Heart right ventricle (tissue), 16 donors: ENCODE measurements at regions not wholly inside any gene's neighbourhood (a gene's known extent, or its start where the extent isn't known, plus 50 kb on each side); places are given as distances from the start of the nearest gene placed in this dataset.

Experiments used
- ATAC-seq, 8 donors: fragments of 200-7000 bp; cut with Tn5 transposase; one replicate each; pipeline ENCODE4 v1.9.1; 2020; ENCODE audit warnings: mild to moderate bottlenecking in 8 of 8, moderate library complexity in 8 of 8, moderate number of reproducible peaks in 1 of 8
- DNase-seq, 2 donors: peaks; one replicate each; pipeline ENCODE4 v3.0.0-alpha.2; 2020
- H3K27ac ChIP-seq, 10 donors: fragments of 200-600 bp; sonication (generic) in 2 of 10; one replicate each; pipeline versions ENCODE4 v1.5.0 to v1.8.0; 2020 to 2022; ENCODE audit warnings: mild to moderate bottlenecking in 3 of 10
- H3K27me3 ChIP-seq, 7 donors: fragments of 200-600 bp; one replicate each; pipeline ENCODE4 v1.8.0; 2021 to 2022; ENCODE audit warnings: mild to moderate bottlenecking in 2 of 7
- H3K36me3 ChIP-seq, 9 donors: fragments of 200-600 bp; sonication (generic) in 1 of 9; one replicate each; pipeline versions ENCODE4 v1.5.0 to v1.8.0; 2020 to 2022; ENCODE audit warnings: mild to moderate bottlenecking in 2 of 9
- H3K4me1 ChIP-seq, 9 donors: fragments of 200-600 bp; sonication (generic) in 1 of 9; one replicate each; pipeline versions ENCODE4 v1.5.0 to v1.8.0; 2020 to 2022; ENCODE audit warnings: mild to moderate bottlenecking in 4 of 9
- H3K4me3 ChIP-seq, 10 donors: fragments of 200-600 bp; sonication (generic) in 2 of 10; one replicate each; pipeline versions ENCODE4 v1.5.0 to v1.8.0; 2020 to 2022; ENCODE audit warnings: mild to moderate bottlenecking in 7 of 10, moderate library complexity in 2 of 10
- H3K9me3 ChIP-seq, 11 donors: fragments of 200-600 bp in 10 of 11; sonication (generic) in 2 of 11; one replicate each; pipeline versions ENCODE4 v1.5.0 to v1.8.0; 2013 to 2022; ENCODE audit warnings: mild to moderate bottlenecking in 2 of 11, control low read depth in 1 of 11, moderate library complexity in 1 of 11
- CTCF ChIP-seq, 9 donors: fragments of 200-600 bp; sonication (generic) in 2 of 9; IDR thresholded peaks; one replicate each; pipeline versions ENCODE4 v1.5.0 to v1.8.0; 2021 to 2022; ENCODE audit warnings: antibody characterized with exemption in 9 of 9, mild to moderate bottlenecking in 5 of 9, moderate library complexity in 1 of 9
- WGBS, 2 donors: extraction: QIAGEN DNeasy Blood & Tissue Kit; methylation state at CpG; one replicate each; pipeline ENCODE4 v1.1.7; 2013; ENCODE audit warnings: inconsistent platforms in 1 of 2; 5-methylcytosine and 5-hydroxymethylcytosine counted together
- intact Hi-C, 10 donors: fragments of 100-400 bp; cut with DNase I; formaldehyde crosslinking; loops; one replicate each; pipeline versions ENCODE4 v1.11.1 to v1.14.2; 2022
- donor health status: Arrhythmogenic right ventricular cardiomyopathy.
- donor health status: ischemic (EF 13 %, LVEDD 7.1; RV severe dilation, severe dysfunction).
- donor health status: healthy with polysubstance abuse.
- donor health status: DM: no; HTN: yes; CAD: no.
- donor health status: DM: no; HTN: no; CAD: no.
- donor health status: ischemic (EF 25% LVEDD 6.9; RV normal size, moderate dysfunction).
- donor health status: ischemic (EF 25% LVEDD 5.7; RV mildly dilated, moderate dysfunction).
- donor health status: healthy.
- donor health status: DM: yes; HTN: yes; CAD: no.
- donor health status: Ischemic cardiomyopathy.
- donor health status: ischemic (EF 35%, LVEDD 5.7; RV mildly dilated, moderate dysfunction).
- donor health status: nonischemic (EF 11% LVEDD 7.7; RV severe dilation, severe dysfunction).
- donor health status: DM: yes; HTN: yes; CAD: no.
- donor health status: PGD.
- donor health status: ischemic (EF 29% LVEDD 5.4; RV normal size, mild dysfunction).
- donor health status: nonischemic (EF 23%, LVEDD 6.1; RV moderate dilation, normal function).

GRCh38 chr6:156538875-156539660 is 238.1 kb upstream of the ARID1B start:
- Histone ChIP-seq H3K4me1 (no peaks in the 10 kb centered on the region), H3K27ac (no peak overlapping the region), H3K27me3 (peaks cover 0 to 6% (median 0%) of the 10 kb centered on the region in 7 donors), H3K4me3 (no peak overlapping the region), H3K36me3 (no peaks in the 10 kb centered on the region), H3K9me3 (no peaks in the 10 kb centered on the region)
- DNase-seq (no peak), ATAC-seq (no peak)
- no peak for TF ChIP-seq CTCF (IDR thresholded peaks at IDR 0.05)
- 54 to 55% methylated on average over 16 of the region's 16 CpGs for WGBS, 2 donors
- intact Hi-C loops: no loop called here

- H3K36me3 ChIP-seq: no peaks in the 10 kb centered on the region
- DNase-seq: no peak
- intact Hi-C loops: no loop called here
Observed at GRCh38 chr6:156534594-156534993, 242.6 kb upstream of the ARID1B start.

GRCh38 chr6:156533872-156534524 is 243.2 kb upstream of the ARID1B start:
- no peak overlapping the region for H3K27ac ChIP-seq
- ATAC-seq: no peak
- no peak for DNase-seq
- no peak for TF ChIP-seq CTCF (IDR thresholded peaks at IDR 0.05)
- H3K36me3 ChIP-seq: no peaks in the 10 kb centered on the region
- no peaks in the 10 kb centered on the region for H3K9me3 ChIP-seq
- H3K4me3 ChIP-seq: no peak overlapping the region
- WGBS, 2 donors: 82% methylated on average over 4 of the region's 4 CpGs
- peaks cover 0 to 5% (median 0%) of the 10 kb centered on the region in 7 donors for H3K27me3 ChIP-seq
- no peaks in the 10 kb centered on the region for H3K4me1 ChIP-seq
- intact Hi-C loops: no loop called here

More at GRCh38 chr6:156534594-156534993, 242.6 kb upstream of the ARID1B start:
- 41 to 47% methylated on average over 3 of the region's 3 CpGs for WGBS, 2 donors
- no peak for ATAC-seq
- H3K4me3 ChIP-seq: no peak overlapping the region
- no peaks in the 10 kb centered on the region for H3K4me1 ChIP-seq
- no peak for TF ChIP-seq CTCF (IDR thresholded peaks at IDR 0.05)
- peaks cover 0 to 5% (median 0%) of the 10 kb centered on the region in 7 donors for H3K27me3 ChIP-seq
- H3K27ac ChIP-seq: no peak overlapping the region
- H3K9me3 ChIP-seq: no peaks in the 10 kb centered on the region

DNA sequence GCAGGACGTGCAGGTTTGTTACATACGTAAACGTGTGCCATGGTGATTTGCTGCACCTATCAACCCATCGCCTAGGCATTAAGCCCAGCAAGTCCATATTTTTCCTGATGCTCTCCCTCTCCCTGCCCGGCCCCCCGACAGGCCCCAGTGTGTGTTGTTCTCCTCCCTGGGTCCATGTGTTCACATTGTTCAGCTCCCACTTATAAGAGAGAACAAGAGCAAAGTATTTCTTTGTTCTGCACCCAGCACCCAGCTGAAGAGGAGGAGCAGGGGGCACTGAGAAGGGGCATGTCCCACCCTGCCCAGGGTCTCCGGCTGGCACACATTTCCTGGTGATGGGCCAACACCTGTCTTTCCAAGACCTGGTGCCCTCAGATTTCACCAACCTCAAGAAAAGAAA is 251.1 kb upstream of the ARID1B start:
- intact Hi-C loops: no loop called here
- H3K27me3 ChIP-seq: no peaks in the 10 kb centered on the region
- no peaks in the 10 kb centered on the region for H3K4me1 ChIP-seq
- WGBS, 2 donors: 82 to 91% methylated on average over 7 of the region's 7 CpGs
- H3K27ac ChIP-seq: no peak overlapping the region
- DNase-seq: no peak
- H3K36me3 ChIP-seq: no peaks in the 10 kb centered on the region
- ATAC-seq: no peak
- TF ChIP-seq CTCF (IDR thresholded peaks at IDR 0.05): no peak
- no peak overlapping the region for H3K4me3 ChIP-seq
- H3K9me3 ChIP-seq: peaks cover 0 to under 1% (median 0%) of the 10 kb centered on the region in 11 donors
